IMR-90 (cell line): ENCODE measurements at regions not wholly inside any gene's neighbourhood (a gene's known extent, or its start where the extent isn't known, plus 50 kb on each side); places are given as distances from the start of the nearest gene placed in this dataset.

ENCODE experiments used
- ATAC-seq: fragments of 200-7000 bp; cut with Tn5 transposase; 2 replicates; pipeline ENCODE4 v1.9.1; 2020; ENCODE audit warnings: low read depth, mild to moderate bottlenecking, moderate library complexity
- BruUV-seq: library from RNA; stranded (reverse); fragments of 400-500 nt; replicated peaks from 2 replicates; lab custom pipeline; 2021; lab: Mats Ljungman, UMichigan
- CTCF ChIA-PET: fragments of 300-600 bp; formaldehyde crosslinking; extraction: SDS; loops from one replicate; lab custom pipeline; 2021; ENCODE audit warnings: antibody characterized with exemption; lab: Yijun Ruan, JAX
- POLR2A ChIA-PET: fragments of 300-600 bp; sonication (Branson Sonifier 250); formaldehyde crosslinking; loops from one replicate; lab custom pipeline; 2022; ENCODE audit warnings: antibody characterized with exemption; ENCODE audit not compliant: unreplicated experiment; lab: Charles Lee
- DNase-seq: peaks from one replicate; pipeline ENCODE4 v3.0.0; 2013
- H2AFZ ChIP-seq: replicated peaks from 2 replicates; pipeline ENCODE3; 2013; ENCODE audit warnings: low read length, mild to moderate bottlenecking; ENCODE audit not compliant: poor library complexity
- H2AK5ac ChIP-seq: 2 replicates; pipeline ENCODE4 v1.6.1; 2013; ENCODE audit warnings: low read depth, low read length, inconsistent platforms
- H2AK9ac ChIP-seq: replicated peaks from 2 replicates; pipeline ENCODE3; 2013; ENCODE audit warnings: mild to moderate bottlenecking, low read depth, low read length, moderate library complexity; ENCODE audit not compliant: poor library complexity
- H2BK120ac ChIP-seq: 2 replicates; pipeline ENCODE4 v1.6.1; 2013; ENCODE audit warnings: low read depth, low read length, inconsistent platforms
- H2BK15ac ChIP-seq: 3 replicates; pipeline ENCODE4 v1.6.1; 2013; ENCODE audit warnings: low read depth, low read length, inconsistent platforms
- H2BK20ac ChIP-seq: 2 replicates; pipeline ENCODE4 v1.6.1; 2013; ENCODE audit warnings: low read depth, mild to moderate bottlenecking, inconsistent platforms, low read length, moderate library complexity
- H2BK5ac ChIP-seq: 2 replicates; pipeline ENCODE4 v1.6.1; 2013; ENCODE audit warnings: mild to moderate bottlenecking, low read depth, low read length, inconsistent platforms; ENCODE audit not compliant: poor library complexity, severe bottlenecking
- H3K14ac ChIP-seq: replicated peaks from 2 replicates; pipeline ENCODE4 v1.6.1; 2013; ENCODE audit warnings: low read depth, low read length, inconsistent platforms
- H3K18ac ChIP-seq: 2 replicates; pipeline ENCODE4 v1.6.1; 2013; ENCODE audit warnings: low read depth, low read length, control low read depth
- H3K23ac ChIP-seq: 2 replicates; pipeline ENCODE4 v1.6.1; 2013; ENCODE audit warnings: low read depth, low read length, inconsistent platforms
- H3K27ac ChIP-seq: 2 replicates; pipeline ENCODE4 v1.5.1; 2013; ENCODE audit warnings: mild to moderate bottlenecking, control low read depth, low read length; ENCODE audit not compliant: insufficient read depth
- H3K27me3 ChIP-seq: 2 replicates; pipeline ENCODE4 v1.6.1; 2013; ENCODE audit warnings: low read length; ENCODE audit not compliant: control insufficient read depth, insufficient read depth
- H3K36me3 ChIP-seq: 2 replicates; pipeline ENCODE4 v1.6.1; 2013; ENCODE audit warnings: low read length, mixed read lengths; ENCODE audit not compliant: control insufficient read depth, insufficient read depth
- H3K4ac ChIP-seq: 2 replicates; pipeline ENCODE4 v1.6.1; 2013; ENCODE audit warnings: low read depth, low read length, inconsistent platforms
- H3K4me1 ChIP-seq: 2 replicates; pipeline ENCODE4 v1.6.1; 2013; ENCODE audit warnings: low read length, mixed read lengths; ENCODE audit not compliant: control insufficient read depth, insufficient read depth
- H3K4me2 ChIP-seq: 2 replicates; pipeline ENCODE4 v1.6.1; 2013; ENCODE audit warnings: low read depth, mild to moderate bottlenecking, control low read depth, low read length, moderate library complexity
- H3K4me3 ChIP-seq: 2 replicates; pipeline ENCODE4 v1.5.1; 2013; ENCODE audit warnings: low read depth, mild to moderate bottlenecking, control low read depth, low read length, moderate library complexity; ENCODE audit not compliant: insufficient read depth
- H3K56ac ChIP-seq: 2 replicates; pipeline ENCODE4 v1.6.1; 2013; ENCODE audit warnings: low read length, inconsistent platforms; ENCODE audit not compliant: insufficient read depth; ENCODE audit errors: extremely low read depth
- H3K79me1 ChIP-seq, 2 experiments: 2 replicates each; pipeline ENCODE4 v1.6.1; 2013; ENCODE audit warnings: low read length in 2 of 2, inconsistent platforms in 1 of 2, low read depth in 1 of 2
- H3K9ac ChIP-seq: 2 replicates; pipeline ENCODE4 v1.6.1; 2013; ENCODE audit warnings: low read depth, low read length, control low read depth
- H3K9me1 ChIP-seq: 2 replicates; pipeline ENCODE4 v1.6.1; 2013; ENCODE audit warnings: low read length, inconsistent platforms; ENCODE audit not compliant: insufficient read depth
- H3K9me3 ChIP-seq: 2 replicates; pipeline ENCODE4 v1.6.1; 2013; ENCODE audit warnings: low read length; ENCODE audit not compliant: control insufficient read depth, insufficient read depth
- H4K20me1 ChIP-seq: 2 replicates; pipeline ENCODE4 v1.6.1; 2013; ENCODE audit warnings: low read length, inconsistent platforms; ENCODE audit not compliant: insufficient read depth
- H4K5ac ChIP-seq: 2 replicates; pipeline ENCODE4 v1.6.1; 2013; ENCODE audit warnings: mild to moderate bottlenecking, low read depth, low read length, control low read depth
- H4K8ac ChIP-seq, 2 experiments: 2 replicates each; pipeline ENCODE4 v1.6.1; 2013; ENCODE audit warnings: low read depth in 2 of 2, low read length in 2 of 2, control low read depth in 1 of 2, inconsistent platforms in 1 of 2
- H4K91ac ChIP-seq: 2 replicates; pipeline ENCODE4 v1.6.1; 2013; ENCODE audit warnings: low read depth, low read length, inconsistent platforms; ENCODE audit not compliant: insufficient read depth
- ELK1 ChIP-seq: fragments of 150-350 bp; IDR thresholded peaks from 2 replicates; pipeline ENCODE4 v1.6.1; 2016; ENCODE audit warnings: low read depth, mild to moderate bottlenecking, low read length, moderate library complexity, borderline replicate concordance
- FOS ChIP-seq: fragments of 150-350 bp; IDR thresholded peaks from 2 replicates; pipeline ENCODE4 v1.6.1; 2016; ENCODE audit warnings: low read depth, low read length
- MAZ ChIP-seq: IDR thresholded peaks from 2 replicates; pipeline ENCODE4 v1.6.1; 2012; ENCODE audit warnings: low read depth, mild to moderate bottlenecking, low read length, improper control_type of control experiment, moderate library complexity, borderline replicate concordance
- MXI1 ChIP-seq: IDR thresholded peaks from 2 replicates; pipeline ENCODE4 v1.6.1; 2012; ENCODE audit warnings: low read depth, mild to moderate bottlenecking, low read length, moderate library complexity, borderline replicate concordance
- NFE2L2 ChIP-seq: fragments of 150-350 bp; IDR thresholded peaks from 2 replicates; pipeline ENCODE4 v1.6.1; 2016; ENCODE audit warnings: low read depth, mild to moderate bottlenecking, low read length
- RCOR1 ChIP-seq: IDR thresholded peaks from 2 replicates; pipeline ENCODE4 v1.6.1; 2012; ENCODE audit warnings: mild to moderate bottlenecking, low read length, improper control_type of control experiment; ENCODE audit not compliant: insufficient replicate concordance
- RFX5 ChIP-seq: IDR thresholded peaks from 2 replicates; pipeline ENCODE4 v1.8.0; 2012; ENCODE audit warnings: low read depth, mild to moderate bottlenecking, low read length, moderate library complexity
- SMC3 ChIP-seq: fragments of 150-350 bp; IDR thresholded peaks from 2 replicates; pipeline ENCODE4 v1.6.1; 2016; ENCODE audit warnings: low read depth, mild to moderate bottlenecking, antibody characterized with exemption, low read length, moderate library complexity
- WGBS, 2 experiments: methylation state at CpG; one replicate each; pipeline versions ENCODE4 v1.1.5 to v1.1.7; 2013; ENCODE audit warnings: missing lambda C conversion rate in 2 of 2; ENCODE audit not compliant: insufficient read length in 1 of 2; ENCODE audit errors: extremely low coverage in 2 of 2; 5-methylcytosine and 5-hydroxymethylcytosine counted together
- dilution Hi-C: fragments of 300-500 bp; cut with HindIII; formaldehyde crosslinking; loops from one replicate; pipeline ENCODE4 v1.14.3; 2018; ENCODE audit warnings: low sequenced_read_pairs; ENCODE audit not compliant: unreplicated experiment
- in situ Hi-C: fragments of 300-500 bp; cut with MboI; formaldehyde crosslinking; loops from 3 replicates; pipeline ENCODE4 v1.14.3; 2019; ENCODE audit warnings: low sequenced_read_pairs, inconsistent platforms, mixed read lengths
- intact Hi-C: fragments of 100-400 bp; cut with micrococcal nuclease; formaldehyde crosslinking; loops from 2 replicates; pipeline ENCODE4 v1.10.0; 2022
- TF ChIP-seq, protein P1 (sequence below): conservative IDR thresholded peaks from 2 replicates; pipeline ENCODE4 v1.5.1; 2012; ENCODE audit warnings: mild to moderate bottlenecking, low read depth, low read length, improper control_type of control experiment

GRCh38 chr13:30030141-30030750 lies 179.8 kb upstream of the UBL3 start:
- ATAC-seq (no peak), DNase-seq (no peak)
- Histone ChIP-seq H3K56ac (no peak overlapping the region), H2BK20ac (peak overlapping the region; percentile 33; the same call in 1 of the 2 replicates), H3K14ac (0 out of 2 replicates have a peak overlapping the region, but pooled peaks have one; percentile 23), H3K79me1 (0 out of 4 replicates have a peak, but pooled peaks cover 0 to 5% of the 10 kb centered on the region in 2 experiments), H3K4me3 (no peak overlapping the region), H3K9me3 (no peaks in the 10 kb centered on the region), H4K8ac (no peak overlapping the region; a peak in 1 of 4 replicates), H3K4me2 (no peak overlapping the region), H2AFZ (peak overlapping the region; percentile 13), H3K36me3 (no peaks in the 10 kb centered on the region), H2AK9ac (no peak overlapping the region), H4K5ac (no peak overlapping the region), H4K91ac (no peak overlapping the region), H2BK15ac (no peak overlapping the region), H3K23ac (peak overlapping the region; percentile 46; the same call in 1 of the 2 replicates), H3K4ac (peak overlapping the region; percentile 31), H3K27ac (no peak overlapping the region), H2AK5ac (no peak overlapping the region), H3K9ac (no peak overlapping the region), H4K20me1 (no peaks in the 10 kb centered on the region), H2BK5ac (no peak overlapping the region), H2BK120ac (no peak overlapping the region; the same call in 1 of the 2 replicates), H3K9me1 (peaks cover 21% of the 10 kb centered on the region), H3K27me3 (no peaks in the 10 kb centered on the region), H3K4me1 (peaks cover 26% of the 10 kb centered on the region), H3K18ac (no peak overlapping the region)
- ChIA-PET CTCF (interaction anchor here (1.2 kb wide), 1 partner anchor 10 kb away, joined by 5 read pairs; no protein-coding TSS in a partner anchor), POLR2A (no interaction called here)
- intact Hi-C loops: no loop called here
- TF ChIP-seq FOS (no peak), ELK1 (no peak), NFE2L2 (no peak), MXI1 (no peak), MAZ (no peak), SMC3 (no peak), RCOR1 (no peak), RFX5 (no peak)
- TF ChIP-seq, protein P1, sequence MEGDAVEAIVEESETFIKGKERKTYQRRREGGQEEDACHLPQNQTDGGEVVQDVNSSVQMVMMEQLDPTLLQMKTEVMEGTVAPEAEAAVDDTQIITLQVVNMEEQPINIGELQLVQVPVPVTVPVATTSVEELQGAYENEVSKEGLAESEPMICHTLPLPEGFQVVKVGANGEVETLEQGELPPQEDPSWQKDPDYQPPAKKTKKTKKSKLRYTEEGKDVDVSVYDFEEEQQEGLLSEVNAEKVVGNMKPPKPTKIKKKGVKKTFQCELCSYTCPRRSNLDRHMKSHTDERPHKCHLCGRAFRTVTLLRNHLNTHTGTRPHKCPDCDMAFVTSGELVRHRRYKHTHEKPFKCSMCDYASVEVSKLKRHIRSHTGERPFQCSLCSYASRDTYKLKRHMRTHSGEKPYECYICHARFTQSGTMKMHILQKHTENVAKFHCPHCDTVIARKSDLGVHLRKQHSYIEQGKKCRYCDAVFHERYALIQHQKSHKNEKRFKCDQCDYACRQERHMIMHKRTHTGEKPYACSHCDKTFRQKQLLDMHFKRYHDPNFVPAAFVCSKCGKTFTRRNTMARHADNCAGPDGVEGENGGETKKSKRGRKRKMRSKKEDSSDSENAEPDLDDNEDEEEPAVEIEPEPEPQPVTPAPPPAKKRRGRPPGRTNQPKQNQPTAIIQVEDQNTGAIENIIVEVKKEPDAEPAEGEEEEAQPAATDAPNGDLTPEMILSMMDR: no peak
- 67% methylated on average over 1 of the region's 4 CpGs; no CpG with 5 or more reads in 1 of the 2 experiments for WGBS, 2 experiments
- no TSS peak for BruUV-seq
- in situ Hi-C loops: no loop called here
- dilution Hi-C loops: no loop called here
